NB4 (cell line): ENCODE measurements at regions not wholly inside any gene's neighbourhood (a gene's known extent, or its start where the extent isn't known, plus 50 kb on each side); places are given as distances from the start of the nearest gene placed in this dataset.

ENCODE experiments used
- DNase-seq: peaks from one replicate; pipeline ENCODE4 v3.0.0; 2010; ENCODE audit warnings: low read depth
- H3K4me3 ChIP-seq: one replicate; pipeline ENCODE4 v1.5.1; 2011; ENCODE audit warnings: mild to moderate bottlenecking, low read depth, low read length, moderate library complexity
- MYC ChIP-seq: IDR thresholded peaks from 2 replicates; pipeline ENCODE4 v1.6.1; 2011; ENCODE audit warnings: low read depth, low read length
- POLR2A ChIP-seq: IDR thresholded peaks from 2 replicates; pipeline ENCODE4 v1.6.1; 2011; ENCODE audit warnings: mild to moderate bottlenecking; ENCODE audit not compliant: insufficient read length; ENCODE audit errors: extremely low read depth
- TF ChIP-seq, protein P1 (sequence below): IDR thresholded peaks from one replicate; pipeline ENCODE4 v1.5.1; 2012; ENCODE audit warnings: low read depth, low read length
- TF ChIP-seq, protein P2 (sequence below): IDR thresholded peaks from 2 replicates; pipeline ENCODE4 v1.6.1; 2011; ENCODE audit warnings: low read depth, low read length

DNA sequence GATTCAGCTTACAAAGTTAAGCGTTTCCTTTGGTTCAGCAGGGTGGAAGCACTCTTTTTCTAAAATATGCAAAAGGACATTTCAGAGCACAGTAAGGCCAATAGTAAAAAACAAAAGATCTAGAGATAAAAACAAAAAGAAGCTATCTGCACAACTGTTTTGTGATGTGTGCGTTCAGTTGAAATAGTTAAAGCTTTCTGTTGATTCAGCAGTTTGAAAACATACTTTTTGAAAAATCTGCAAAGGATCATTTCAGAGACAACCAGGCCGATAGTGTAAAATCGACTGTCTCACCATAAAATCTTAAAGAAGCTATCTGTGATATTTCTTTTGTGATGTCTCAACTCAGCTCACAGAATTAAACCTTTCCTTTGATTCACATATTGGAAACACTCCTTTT, 300.0 kb upstream of the ALG10B start:
- TF ChIP-seq MYC (no peak), POLR2A (no peak)
- TF ChIP-seq, protein P1, sequence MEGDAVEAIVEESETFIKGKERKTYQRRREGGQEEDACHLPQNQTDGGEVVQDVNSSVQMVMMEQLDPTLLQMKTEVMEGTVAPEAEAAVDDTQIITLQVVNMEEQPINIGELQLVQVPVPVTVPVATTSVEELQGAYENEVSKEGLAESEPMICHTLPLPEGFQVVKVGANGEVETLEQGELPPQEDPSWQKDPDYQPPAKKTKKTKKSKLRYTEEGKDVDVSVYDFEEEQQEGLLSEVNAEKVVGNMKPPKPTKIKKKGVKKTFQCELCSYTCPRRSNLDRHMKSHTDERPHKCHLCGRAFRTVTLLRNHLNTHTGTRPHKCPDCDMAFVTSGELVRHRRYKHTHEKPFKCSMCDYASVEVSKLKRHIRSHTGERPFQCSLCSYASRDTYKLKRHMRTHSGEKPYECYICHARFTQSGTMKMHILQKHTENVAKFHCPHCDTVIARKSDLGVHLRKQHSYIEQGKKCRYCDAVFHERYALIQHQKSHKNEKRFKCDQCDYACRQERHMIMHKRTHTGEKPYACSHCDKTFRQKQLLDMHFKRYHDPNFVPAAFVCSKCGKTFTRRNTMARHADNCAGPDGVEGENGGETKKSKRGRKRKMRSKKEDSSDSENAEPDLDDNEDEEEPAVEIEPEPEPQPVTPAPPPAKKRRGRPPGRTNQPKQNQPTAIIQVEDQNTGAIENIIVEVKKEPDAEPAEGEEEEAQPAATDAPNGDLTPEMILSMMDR = no peak
- TF ChIP-seq, protein P2, sequence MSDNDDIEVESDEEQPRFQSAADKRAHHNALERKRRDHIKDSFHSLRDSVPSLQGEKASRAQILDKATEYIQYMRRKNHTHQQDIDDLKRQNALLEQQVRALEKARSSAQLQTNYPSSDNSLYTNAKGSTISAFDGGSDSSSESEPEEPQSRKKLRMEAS = no peak
- no peak overlapping the region for H3K4me3 ChIP-seq
- no peak for DNase-seq

DNA sequence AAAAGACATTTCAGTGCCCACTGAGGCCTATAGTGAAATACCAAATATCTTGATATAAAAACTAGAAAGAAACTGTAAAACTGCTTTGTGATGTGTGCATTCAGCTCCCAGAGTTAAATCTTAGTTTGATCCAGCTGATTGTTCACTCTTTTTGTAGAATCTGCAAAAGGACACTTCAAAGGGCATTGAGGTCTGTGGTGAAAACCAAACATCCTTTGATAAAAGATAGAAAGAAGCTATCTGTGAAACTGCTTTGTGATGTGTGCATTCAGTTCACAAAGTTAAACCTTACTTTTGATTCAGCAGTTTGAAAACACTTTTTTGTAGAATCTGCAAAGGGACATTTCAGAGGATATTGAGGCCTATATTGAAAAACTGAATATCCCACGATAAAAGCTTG, 290.7 kb upstream of the ALG10B start:
- H3K4me3 ChIP-seq = no peak overlapping the region
- DNase-seq = no peak
- no peak for TF ChIP-seq MYC
- TF ChIP-seq, protein P2 = no peak

DNA sequence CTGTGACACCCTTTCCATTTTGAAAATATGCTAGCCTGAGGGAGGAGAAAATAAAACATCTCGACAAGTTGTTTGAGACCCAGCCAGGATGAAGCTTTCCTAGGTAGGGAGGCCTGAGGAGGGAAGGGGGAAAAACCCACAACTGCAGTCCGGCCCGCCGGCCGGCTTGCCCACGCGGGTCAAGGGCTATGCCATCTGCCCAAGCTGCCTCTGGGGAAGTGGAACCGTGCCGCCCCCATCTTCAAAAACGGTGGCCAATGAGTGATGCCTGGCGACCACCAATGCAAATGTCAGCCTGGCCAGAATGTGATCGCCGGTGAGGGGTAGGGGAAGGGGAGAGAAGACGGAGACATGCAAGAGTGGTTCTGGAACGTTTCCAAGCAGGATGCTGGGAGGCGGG, 263.5 kb upstream of the ALG10B start:
- no peak for DNase-seq
- TF ChIP-seq POLR2A (no peak), MYC (no peak)
- TF ChIP-seq, protein P2 = no peak
- TF ChIP-seq, protein P1 = no peak
- no peak overlapping the region for H3K4me3 ChIP-seq

DNA sequence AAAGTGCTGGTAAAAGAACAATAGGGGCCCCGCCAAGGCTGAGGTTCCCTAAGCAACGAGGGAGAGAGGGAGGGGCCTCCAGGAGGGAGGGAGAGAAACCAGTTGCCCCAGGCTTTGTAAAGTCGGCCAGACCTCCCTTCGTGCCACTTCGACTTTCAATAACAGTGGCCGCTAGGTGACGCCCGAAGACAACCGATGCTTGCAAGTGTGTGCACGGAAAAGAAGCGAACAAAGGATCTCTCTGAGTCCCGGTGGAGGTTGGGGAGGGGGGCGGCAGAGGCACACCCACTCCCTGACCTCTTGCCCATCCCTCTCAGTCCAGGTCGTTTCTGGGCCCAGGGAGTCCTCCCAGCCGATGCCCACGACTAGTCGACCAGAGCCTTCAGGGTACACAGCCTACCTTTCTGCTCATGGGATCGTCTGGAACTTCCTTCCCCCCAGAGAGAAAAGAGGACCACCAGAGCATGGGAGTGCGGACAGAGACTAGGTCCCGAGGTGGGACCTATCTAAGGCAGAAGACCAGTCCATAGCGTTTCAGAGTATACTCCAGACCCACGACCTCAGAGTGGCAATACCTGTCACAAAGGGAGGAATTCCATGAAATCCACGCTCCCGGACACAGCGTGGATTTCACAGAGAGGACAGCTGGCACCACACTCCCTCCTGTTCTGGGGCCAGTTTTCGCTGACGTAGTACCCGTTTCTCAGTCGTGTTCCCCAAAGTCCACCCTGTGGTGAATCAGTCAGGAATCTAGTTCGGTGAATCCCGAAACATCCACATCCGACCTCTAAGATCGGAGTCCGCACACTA, 262.7 kb upstream of the ALG10B start:
- DNase-seq = no peak
- TF ChIP-seq, protein P2 = no peak
- H3K4me3 ChIP-seq = no peak overlapping the region

DNA sequence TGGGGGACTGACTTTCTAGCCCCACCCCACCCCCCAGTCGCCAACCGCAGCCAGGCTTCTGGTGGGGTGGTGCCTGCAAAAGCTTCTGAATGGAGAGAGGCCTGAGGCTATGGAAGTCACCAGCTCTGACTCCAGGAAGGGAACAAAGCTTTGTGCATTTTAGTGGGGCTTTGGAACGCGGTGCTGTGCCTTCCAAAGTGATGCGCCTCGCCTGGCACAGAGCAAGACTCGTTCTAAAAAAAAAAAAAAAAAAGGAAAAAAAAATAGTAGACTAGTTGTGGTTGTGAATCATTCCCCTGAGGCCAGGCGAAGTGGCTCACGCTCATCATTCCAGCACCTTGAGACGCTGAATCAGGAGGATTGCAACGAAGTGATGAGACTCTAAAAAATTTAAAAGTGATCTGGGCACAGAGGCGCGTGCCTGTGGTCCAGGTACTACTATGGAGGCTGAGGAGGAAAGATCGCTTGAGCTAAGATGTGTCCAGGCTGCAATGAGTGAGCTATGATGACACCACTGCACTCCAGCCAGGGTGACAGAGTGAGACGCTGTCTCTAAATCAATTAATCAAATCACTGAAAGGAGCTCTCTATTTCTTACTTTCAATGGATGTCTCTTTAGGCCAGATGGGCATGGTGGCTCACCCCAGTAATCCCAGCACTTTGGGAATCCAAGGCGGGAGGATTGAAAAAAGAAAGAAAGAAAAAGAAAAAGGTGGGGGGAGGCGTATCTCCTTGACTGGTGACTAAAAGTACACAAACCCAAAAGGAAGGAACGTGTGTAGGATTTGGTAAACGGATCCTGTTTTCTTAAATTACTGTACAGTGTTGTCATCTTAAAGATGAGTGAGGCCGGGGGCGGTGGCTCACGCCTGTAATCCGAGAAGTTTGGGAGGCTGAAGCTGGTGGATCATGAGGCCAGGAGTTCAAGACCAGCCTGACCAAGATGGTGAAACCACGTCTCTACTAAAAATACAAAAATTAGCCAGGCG, 259.6 kb upstream of the ALG10B start:
- TF ChIP-seq MYC = no peak
- TF ChIP-seq, protein P1 = no peak
- TF ChIP-seq POLR2A = no peak
- TF ChIP-seq, protein P2 = no peak
- no peak for DNase-seq
- no peak overlapping the region for H3K4me3 ChIP-seq

DNA sequence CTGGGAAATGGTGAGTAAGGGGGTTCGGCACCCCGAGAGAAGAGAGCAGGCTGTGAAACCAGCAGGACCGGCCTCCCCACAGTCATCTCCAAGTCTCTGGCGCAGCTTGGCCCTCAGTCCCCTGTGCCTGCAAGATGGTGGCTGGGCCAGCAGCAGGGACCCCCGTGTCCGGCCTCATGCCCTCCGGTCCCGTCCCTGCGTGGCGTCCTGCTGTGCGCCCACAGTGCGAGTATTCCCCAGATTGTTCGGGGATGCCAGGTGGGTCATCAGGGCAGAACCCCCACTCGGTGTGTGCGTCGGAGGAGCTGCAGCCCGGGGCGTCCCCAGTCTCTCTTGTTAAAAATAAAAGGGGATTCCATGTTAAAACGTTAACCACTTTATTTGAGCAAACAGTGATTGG, 216.9 kb upstream of the ALG10B start:
- DNase-seq = no peak
- TF ChIP-seq, protein P1 = no peak
- TF ChIP-seq, protein P2 = no peak
- TF ChIP-seq POLR2A (no peak), MYC (no peak)
- H3K4me3 ChIP-seq = no peak overlapping the region
